ENCODE measurements at regions not wholly inside any gene's neighbourhood (a gene's known extent, or its start where the extent isn't known, plus 50 kb on each side); places are given as distances from the start of the nearest gene placed in this dataset.

- POLR2A ChIA-PET, result no interaction called here
- no peak overlapping the region for H3K27ac ChIP-seq (ENCODE audit: extremely low read depth, low read depth, low read length)
- H3K4me1 ChIP-seq (ENCODE audit: control insufficient read depth, insufficient read depth, low read length), result peaks cover 3% of the 10 kb centered on the region; the same call in 1 of the 2 replicates
- H3K36me3 ChIP-seq (ENCODE audit: control insufficient read depth in 2 of 2, insufficient read depth in 1 of 2, low read length in 2 of 2), result no peaks in the 10 kb centered on the region
- H3K9me3 ChIP-seq (ENCODE audit: control insufficient read depth, insufficient read depth, low read depth, low read length), result no peaks in the 10 kb centered on the region
- H3K4me3 ChIP-seq (ENCODE audit: low read depth, low read length), result no peak overlapping the region
- TF ChIP-seq ZNF514 (tag by site-specific recombination; IDR thresholded peaks at IDR 0.05), result no peak
- TF ChIP-seq ZNF639 (tag by site-specific recombination; IDR thresholded peaks at IDR 0.05), result no peak
- TF ChIP-seq ZNF362 (tag by site-specific recombination; IDR thresholded peaks at IDR 0.05), result no peak
- no peak for TF ChIP-seq ZNF747 (tag by site-specific recombination; IDR thresholded peaks at IDR 0.05)
- TF ChIP-seq ZNF335 (tag by site-specific recombination; conservative IDR thresholded peaks at IDR 0.05), result no peak
- no peak for TF ChIP-seq ZNF114 (tag by site-specific recombination; IDR thresholded peaks at IDR 0.05)
- TF ChIP-seq INSM2 (tag by site-specific recombination; IDR thresholded peaks at IDR 0.05), result no peak
- no peak for TF ChIP-seq EGR2 (tag by site-specific recombination; IDR thresholded peaks at IDR 0.05; ENCODE audit: low read depth)
- TF ChIP-seq ZNF501 (tag by site-specific recombination; IDR thresholded peaks at IDR 0.05), result no peak
- CTCF ChIA-PET, result interaction anchor here (1.7 kb wide), 1 partner anchor 36 kb away, joined by 4 read pairs; no protein-coding TSS in a partner anchor
Observed at GRCh38 chr2:176689711-176690110, 420.5 kb downstream of the MTX2 start.

- peaks cover 3% of the 10 kb centered on the region; the same call in 1 of the 2 replicates for H3K4me1 ChIP-seq (ENCODE audit: control insufficient read depth, insufficient read depth, low read length)
- H3K36me3 ChIP-seq (ENCODE audit: control insufficient read depth in 2 of 2, insufficient read depth in 1 of 2, low read length in 2 of 2), result no peaks in the 10 kb centered on the region
- no peaks in the 10 kb centered on the region for H3K9me3 ChIP-seq (ENCODE audit: control insufficient read depth, insufficient read depth, low read depth, low read length)
- POLR2A ChIA-PET, result no interaction called here
- no peak overlapping the region for H3K27ac ChIP-seq (ENCODE audit: extremely low read depth, low read depth, low read length)
- no peak overlapping the region for H3K4me3 ChIP-seq (ENCODE audit: low read depth, low read length)
- CTCF ChIA-PET, result interaction anchor here (0.6 to 1.6 kb wide), 2 partner anchors 37 to 458 kb away, joined by 5 read pairs; no protein-coding TSS in a partner anchor
- TF ChIP-seq PRDM4 (tag by site-specific recombination; IDR thresholded peaks at IDR 0.05), result no peak
- TF ChIP-seq ZNF24 (tag by site-specific recombination; IDR thresholded peaks at IDR 0.05), result no peak
- TF ChIP-seq ZEB2 (tag by site-specific recombination; IDR thresholded peaks at IDR 0.05), result no peak
- no peak for TF ChIP-seq ZNF626 (tag by site-specific recombination; IDR thresholded peaks at IDR 0.05)
- TF ChIP-seq ZNF704 (tag by site-specific recombination; IDR thresholded peaks at IDR 0.05), result no peak
- no peak for TF ChIP-seq ELK4 (IDR thresholded peaks at IDR 0.05; ENCODE audit: borderline replicate concordance, low read depth, low read length)
- no peak for TF ChIP-seq ZNF624 (tag by site-specific recombination; IDR thresholded peaks at IDR 0.05)
- TF ChIP-seq ZFP37 (tag by site-specific recombination; IDR thresholded peaks at IDR 0.05), result no peak
- TF ChIP-seq ZNF513 (tag by site-specific recombination; IDR thresholded peaks at IDR 0.05), result no peak
- TF ChIP-seq ZNF747 (tag by site-specific recombination; IDR thresholded peaks at IDR 0.05), result no peak
- TF ChIP-seq ZNF16 (tag by site-specific recombination; IDR thresholded peaks at IDR 0.05; ENCODE audit: low read depth), result no peak
- no peak for TF ChIP-seq ZBTB26 (tag by site-specific recombination; optimal IDR thresholded peaks at IDR 0.05)
- no peak for TF ChIP-seq ZSCAN18 (tag by site-specific recombination; IDR thresholded peaks at IDR 0.05)
- TF ChIP-seq OVOL3 (tag by site-specific recombination; IDR thresholded peaks at IDR 0.05), result no peak
Observed at GRCh38 chr2:176691471-176691870, 422.2 kb downstream of the MTX2 start.
